Endometrial microvascular endothelial cells (primary cell): ENCODE measurements at regions not wholly inside any gene's neighbourhood (a gene's known extent, or its start where the extent isn't known, plus 50 kb on each side); places are given as distances from the start of the nearest gene placed in this dataset.
"Not testable (repeated sequence)": the region's sequence is repeated elsewhere in the genome, so short reads cannot be mapped to it uniquely, and the experiment has no call there.

ENCODE experiments used
- in situ Hi-C: cut with HindIII; loops from 2 replicates; pipeline ENCODE4 v1.10.0; 2017; ENCODE audit warnings: low sequenced_read_pairs, low pct_unique_long_range_greater_than_20kb; ENCODE audit errors: inconsistent ontology term

GRCh38 chr10:124150189-124150806 lies 56.9 kb upstream of the CHST15 start:
- in situ Hi-C loops: no loop called here

DNA sequence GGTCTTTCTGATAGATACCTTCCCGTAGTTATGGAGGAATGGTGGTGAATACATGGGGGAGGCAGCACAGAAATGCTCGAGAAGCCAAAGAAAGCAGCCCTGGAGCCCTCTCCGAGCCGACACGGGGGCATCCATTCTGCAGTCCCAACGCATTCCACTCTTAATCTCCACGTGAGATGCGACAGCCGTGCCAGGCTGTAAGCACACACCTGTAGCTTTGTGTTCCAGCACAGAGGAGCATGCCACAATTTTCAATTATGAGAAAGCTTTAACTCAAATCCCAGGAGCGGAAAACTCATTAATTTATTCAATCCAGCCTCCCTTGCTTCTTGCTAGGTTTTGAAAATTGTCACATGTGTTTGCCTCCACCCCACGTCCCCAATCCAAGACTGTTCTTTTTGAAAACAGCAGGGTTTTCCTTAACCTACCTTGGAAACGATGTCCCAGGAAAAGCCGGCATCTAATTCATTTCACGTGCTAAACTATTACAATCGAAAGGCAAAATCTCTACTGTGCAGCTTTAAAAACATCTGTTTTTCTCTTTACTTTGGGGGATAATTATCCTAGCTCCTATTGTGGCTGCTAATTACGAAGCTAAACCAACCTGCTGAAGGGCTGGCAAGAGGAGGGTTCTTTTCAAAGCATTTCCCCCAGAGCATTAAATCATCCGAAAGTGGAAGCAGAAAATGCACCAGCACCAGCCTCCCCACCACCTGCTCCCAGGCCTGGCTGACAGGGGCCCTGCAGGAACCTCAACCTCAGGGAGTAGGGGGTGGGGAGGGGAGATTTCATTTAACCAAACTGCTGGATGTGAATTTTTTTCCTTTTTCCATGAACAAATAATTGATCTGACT lies 56.0 kb upstream of the CHST15 start:
- in situ Hi-C loops: no loop called here

DNA sequence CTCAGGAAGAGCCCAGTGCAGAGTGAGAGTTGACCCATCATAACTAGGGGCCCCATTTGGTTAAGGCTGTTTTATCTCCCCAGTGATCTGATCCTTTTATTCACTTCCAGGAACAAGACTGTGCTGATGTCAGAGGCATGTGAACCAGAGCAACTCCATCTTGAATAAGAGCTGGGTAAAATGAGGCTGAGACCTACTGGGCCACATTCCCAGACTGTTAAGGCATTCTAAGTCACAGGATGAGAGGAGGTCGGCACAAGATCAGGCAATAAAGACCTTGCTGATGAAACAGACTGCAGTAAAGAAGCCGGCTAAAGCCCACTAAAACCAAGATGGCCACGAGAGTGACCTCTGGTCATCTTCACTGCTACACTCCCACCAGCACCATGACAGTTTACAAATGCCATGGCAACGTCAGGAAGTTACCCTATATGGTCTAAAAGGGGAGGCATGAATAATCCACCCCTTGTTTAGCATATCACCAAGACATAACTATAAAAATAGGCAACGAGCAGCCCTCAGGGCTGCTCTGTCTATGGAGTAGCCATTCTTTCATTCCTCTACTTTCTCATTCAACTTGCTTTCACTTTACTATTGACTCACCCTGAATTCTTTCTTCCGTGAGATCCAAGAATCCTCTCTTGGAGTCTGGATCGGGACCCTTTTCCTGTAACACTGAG lies 55.3 kb upstream of the CHST15 start:
- in situ Hi-C loops: not testable (repeated sequence)

DNA sequence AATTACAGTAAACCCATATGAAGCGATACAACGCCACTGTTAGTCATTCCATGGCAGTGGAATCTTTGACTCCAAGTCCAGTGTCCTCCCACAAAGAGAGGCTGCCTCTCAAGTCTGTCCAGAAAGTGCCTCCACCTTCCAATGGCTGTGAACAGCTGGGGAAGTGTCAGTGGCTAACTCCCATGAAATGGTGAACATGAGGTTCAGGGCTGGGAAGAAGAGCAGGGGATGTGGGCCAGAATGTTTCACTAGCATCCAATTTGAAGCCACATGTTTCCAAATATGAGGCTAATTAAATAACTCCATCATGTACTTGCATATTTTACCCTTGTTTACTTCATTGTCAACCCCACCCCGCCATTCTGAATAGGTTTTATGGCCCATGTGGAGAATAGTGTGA lies 53.1 kb upstream of the CHST15 start:
- in situ Hi-C loops: no loop called here

DNA sequence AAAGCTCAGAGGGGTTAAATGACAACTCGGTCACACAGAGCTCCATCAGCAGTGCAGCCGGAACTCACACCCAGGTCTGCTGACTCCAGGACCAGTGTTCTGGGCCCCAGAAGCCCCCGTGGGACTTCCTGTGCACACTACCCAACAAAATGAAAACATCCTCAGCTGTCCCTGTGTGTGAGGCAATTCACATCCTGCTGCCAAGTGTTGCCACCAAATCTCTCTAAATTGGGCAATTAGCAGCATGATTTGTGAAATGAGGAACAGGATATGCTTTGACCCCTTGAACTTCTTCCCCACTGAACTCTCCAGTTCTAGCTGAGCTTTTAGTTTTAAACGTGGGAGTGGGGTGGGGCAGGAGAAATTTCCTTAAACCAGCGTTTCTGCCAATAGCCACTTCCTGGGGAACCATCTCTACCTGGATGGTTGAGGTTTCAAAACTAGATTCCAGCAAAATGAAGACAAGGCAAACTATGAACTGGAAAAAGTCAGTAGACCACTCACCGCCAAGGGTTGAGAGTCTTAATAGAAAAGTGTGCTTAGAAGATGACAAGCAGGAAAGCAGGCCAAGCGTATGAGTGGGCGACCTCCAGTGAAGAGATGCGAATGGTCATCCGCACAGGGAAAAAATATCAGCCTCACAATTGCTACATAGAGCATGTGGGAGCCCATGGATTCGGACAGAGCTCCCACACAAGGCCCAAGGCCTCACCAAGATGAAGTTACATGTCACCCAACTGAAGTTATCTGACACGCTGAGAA lies 51.9 kb upstream of the CHST15 start:
- in situ Hi-C loops: no loop called here

DNA sequence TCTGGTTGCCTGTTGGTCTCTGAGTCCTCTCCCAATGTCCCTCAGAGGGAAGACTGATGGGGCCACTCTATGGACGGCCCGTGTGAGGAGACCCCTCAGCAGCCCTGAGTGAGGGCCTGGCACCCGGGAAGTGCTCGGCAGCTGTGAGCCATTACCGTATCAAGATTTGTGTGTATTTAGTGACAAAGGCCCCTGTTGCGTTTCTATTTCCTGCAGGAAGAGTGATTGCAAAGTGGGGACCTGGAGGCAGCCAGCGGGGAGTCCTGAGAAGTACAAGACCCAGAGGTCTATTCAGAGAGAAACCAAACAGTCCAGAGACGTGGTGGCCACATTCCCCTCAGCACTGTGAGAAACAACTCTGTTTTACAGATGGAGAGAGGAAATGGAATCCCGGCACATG lies 51.1 kb upstream of the CHST15 start:
- in situ Hi-C loops: no loop called here

DNA sequence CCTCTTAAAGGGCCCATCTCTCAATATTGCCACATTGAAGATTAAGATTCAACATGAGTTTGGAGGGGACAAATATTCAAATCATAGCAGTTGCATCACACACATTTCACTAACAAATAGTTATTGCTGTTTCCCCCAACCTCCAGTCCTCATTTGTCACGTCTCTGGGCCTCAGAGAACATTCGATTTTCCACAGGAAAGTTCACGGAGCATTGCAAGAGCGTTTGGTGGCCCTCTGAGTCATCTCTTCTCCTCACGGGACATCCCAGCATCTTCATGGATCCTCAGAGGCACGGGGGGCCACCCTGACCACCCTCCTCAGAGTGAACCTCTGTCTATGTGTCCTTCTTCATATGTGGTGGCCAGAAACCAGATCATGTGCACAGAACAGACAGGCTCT lies 50.3 kb upstream of the CHST15 start:
- in situ Hi-C loops: no loop called here
